Fibroblast of villous mesenchyme (primary cell): ENCODE measurements at regions not wholly inside any gene's neighbourhood (a gene's known extent, or its start where the extent isn't known, plus 50 kb on each side); places are given as distances from the start of the nearest gene placed in this dataset.

ENCODE experiments used
- DNase-seq: peaks from one replicate; pipeline ENCODE4 v3.0.0-alpha.2; 2010; ENCODE audit warnings: low read depth
- H3K4me3 ChIP-seq: 2 replicates; pipeline ENCODE4 v1.5.1; 2011; ENCODE audit warnings: low read depth, mild to moderate bottlenecking, low read length
- CTCF ChIP-seq: IDR thresholded peaks from 2 replicates; pipeline ENCODE4 v1.5.1; 2012; ENCODE audit warnings: low read depth, mild to moderate bottlenecking, low read length; ENCODE audit not compliant: insufficient read depth

DNA sequence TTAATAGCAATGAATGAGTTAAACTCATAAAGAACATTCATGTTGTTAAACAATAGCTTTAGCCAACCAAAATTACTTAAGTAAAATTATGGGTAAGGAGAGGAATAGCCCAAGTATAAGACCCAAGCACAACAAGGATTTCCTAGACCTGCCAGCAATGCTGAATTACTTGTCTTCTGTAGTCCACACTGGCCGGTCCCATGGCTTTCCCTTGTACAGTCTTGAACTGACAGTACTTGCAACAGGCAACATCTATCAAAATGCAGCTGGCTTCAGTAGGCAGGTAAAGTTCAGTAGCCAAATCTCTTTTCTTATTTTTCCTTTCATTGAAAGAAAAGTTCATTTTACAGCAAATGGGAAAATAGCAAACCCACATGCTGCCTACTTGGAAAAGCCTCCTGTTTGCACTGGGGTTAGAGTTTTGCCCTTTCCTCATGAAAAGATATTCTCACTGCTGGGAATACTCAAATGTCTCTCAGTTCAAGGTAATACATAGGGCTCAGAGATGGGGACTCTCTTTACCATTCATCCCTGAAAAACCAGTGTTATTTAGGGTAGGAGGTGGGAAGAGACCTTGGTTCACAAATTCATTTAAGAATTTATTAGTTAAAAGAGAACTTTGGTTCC lies 222.8 kb downstream of the TTLL7 start:
- no peak overlapping the region for H3K4me3 ChIP-seq
- DNase-seq, result no peak
- TF ChIP-seq CTCF, result no peak

GRCh38 chr1:83773059-83773458 lies 225.9 kb downstream of the TTLL7 start:
- TF ChIP-seq CTCF, result no peak
- no peak overlapping the region for H3K4me3 ChIP-seq

GRCh38 chr1:83770319-83770661 lies 228.6 kb downstream of the TTLL7 start:
- no peak for DNase-seq
- H3K4me3 ChIP-seq, result no peak overlapping the region
- TF ChIP-seq CTCF, result no peak

More at GRCh38 chr1:83773059-83773458, 225.9 kb downstream of the TTLL7 start:
- no peak for DNase-seq

- no peak for TF ChIP-seq CTCF
- no peak overlapping the region for H3K4me3 ChIP-seq
- no peak for DNase-seq
These were observed 229.2 kb downstream of the TTLL7 start for GRCh38 chr1:83769594-83770318.

GRCh38 chr1:83769072-83769471 lies 229.9 kb downstream of the TTLL7 start:
- TF ChIP-seq CTCF, result no peak
- no peak for DNase-seq
- H3K4me3 ChIP-seq, result no peak overlapping the region

- no peak for TF ChIP-seq CTCF
- DNase-seq, result no peak
- H3K4me3 ChIP-seq, result no peak overlapping the region
These were observed 232.7 kb downstream of the TTLL7 start for GRCh38 chr1:83766241-83766691.

DNA sequence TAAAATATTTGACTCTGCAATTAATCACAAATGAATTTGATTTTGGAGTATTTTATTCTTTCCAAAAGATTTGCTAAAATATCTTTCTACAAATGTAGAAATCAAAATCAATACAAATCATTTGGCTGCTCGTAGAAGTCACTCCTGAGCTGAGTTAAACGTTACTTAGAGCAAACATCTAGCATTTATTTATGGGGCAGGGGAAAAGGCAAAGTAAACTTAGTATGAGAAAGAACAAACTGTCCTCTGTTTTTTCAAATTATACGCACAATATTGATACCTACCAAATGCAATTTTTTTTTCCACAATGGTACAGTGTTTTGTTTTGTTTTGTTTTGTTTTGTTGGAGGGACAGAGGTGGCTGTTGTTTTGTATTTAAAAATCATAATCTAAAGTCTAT lies 233.8 kb downstream of the TTLL7 start:
- H3K4me3 ChIP-seq, result no peak overlapping the region
- no peak for TF ChIP-seq CTCF
- DNase-seq, result no peak
